ENCODE measurements at regions not wholly inside any gene's neighbourhood (a gene's known extent, or its start where the extent isn't known, plus 50 kb on each side); places are given as distances from the start of the nearest gene placed in this dataset.

GRCh38 chr18:73514449-73514848 is 633.2 kb downstream of the FBXO15 start:
- Histone ChIP-seq H3K4me1 (no peaks in the 10 kb centered on the region), H3K36me3 (no peaks in the 10 kb centered on the region), H3K4me3 (no peak overlapping the region), H3K27ac (replicated peaks) (no peak overlapping the region), H3K27me3 (ENCODE audit: low read depth) (no peaks in the 10 kb centered on the region), H3K9me3 (replicated peaks) (no peaks in the 10 kb centered on the region)
- no peak for DNase-seq
- intact Hi-C loops (cut with micrococcal nuclease): no loop called here
- TF ChIP-seq CTCF (IDR thresholded peaks at IDR 0.05; ENCODE audit: borderline replicate concordance): no peak

GRCh38 chr18:73511771-73512503 is 635.7 kb downstream of the FBXO15 start:
- Histone ChIP-seq H3K27ac (replicated peaks) (no peak overlapping the region), H3K9me3 (replicated peaks) (no peaks in the 10 kb centered on the region), H3K27me3 (ENCODE audit: low read depth) (no peaks in the 10 kb centered on the region), H3K36me3 (no peaks in the 10 kb centered on the region), H3K4me1 (no peaks in the 10 kb centered on the region), H3K4me3 (no peak overlapping the region)
- TF ChIP-seq CTCF (IDR thresholded peaks at IDR 0.05; ENCODE audit: borderline replicate concordance): no peak
- no peak for DNase-seq
- intact Hi-C loops (cut with micrococcal nuclease): no loop called here

- Histone ChIP-seq H3K27ac (replicated peaks) (no peak overlapping the region), H3K36me3 (no peaks in the 10 kb centered on the region), H3K4me3 (no peak overlapping the region), H3K9me3 (replicated peaks) (no peaks in the 10 kb centered on the region), H3K27me3 (ENCODE audit: low read depth) (no peaks in the 10 kb centered on the region), H3K4me1 (no peaks in the 10 kb centered on the region)
- intact Hi-C loops (cut with micrococcal nuclease): no loop called here
- DNase-seq: no peak
- TF ChIP-seq CTCF (IDR thresholded peaks at IDR 0.05; ENCODE audit: borderline replicate concordance): no peak
Measured at GRCh38 chr18:73509460-73509859, 638.2 kb downstream of the FBXO15 start.

- no peak overlapping the region for H3K27ac ChIP-seq (replicated peaks)
- TF ChIP-seq CTCF (IDR thresholded peaks at IDR 0.05; ENCODE audit: borderline replicate concordance): no peak
- H3K36me3 ChIP-seq: no peaks in the 10 kb centered on the region
- intact Hi-C loops (cut with micrococcal nuclease): no loop called here
- no peaks in the 10 kb centered on the region for H3K27me3 ChIP-seq (ENCODE audit: low read depth)
- H3K9me3 ChIP-seq (replicated peaks): peaks cover under 1% of the 10 kb centered on the region
- H3K4me3 ChIP-seq: no peak overlapping the region
- no peaks in the 10 kb centered on the region for H3K4me1 ChIP-seq
- DNase-seq: no peak
Measured at GRCh38 chr18:73503326-73503725, 635.5 kb upstream of the NETO1 start.

- intact Hi-C loops (cut with micrococcal nuclease): no loop called here
- H3K9me3 ChIP-seq (replicated peaks): no peaks in the 10 kb centered on the region
- no peak overlapping the region for H3K27ac ChIP-seq (replicated peaks)
- H3K4me1 ChIP-seq: no peaks in the 10 kb centered on the region
- TF ChIP-seq CTCF (IDR thresholded peaks at IDR 0.05; ENCODE audit: borderline replicate concordance): no peak
- no peak overlapping the region for H3K4me3 ChIP-seq
- no peaks in the 10 kb centered on the region for H3K36me3 ChIP-seq
- H3K27me3 ChIP-seq (ENCODE audit: low read depth): no peaks in the 10 kb centered on the region
- no peak for DNase-seq
Measured at GRCh38 chr18:73487966-73488365, 620.2 kb upstream of the NETO1 start.

Measured in left ventricle myocardium inferior (tissue), 1 donor.